Smooth muscle cell of the brain vasculature (primary cell): ENCODE measurements at regions not wholly inside any gene's neighbourhood (a gene's known extent, or its start where the extent isn't known, plus 50 kb on each side); places are given as distances from the start of the nearest gene placed in this dataset.

Experiments used
- DNase-seq: peaks from one replicate; pipeline ENCODE4 v3.0.0-alpha.2; 2012; ENCODE audit warnings: low read depth, low spot score

DNA sequence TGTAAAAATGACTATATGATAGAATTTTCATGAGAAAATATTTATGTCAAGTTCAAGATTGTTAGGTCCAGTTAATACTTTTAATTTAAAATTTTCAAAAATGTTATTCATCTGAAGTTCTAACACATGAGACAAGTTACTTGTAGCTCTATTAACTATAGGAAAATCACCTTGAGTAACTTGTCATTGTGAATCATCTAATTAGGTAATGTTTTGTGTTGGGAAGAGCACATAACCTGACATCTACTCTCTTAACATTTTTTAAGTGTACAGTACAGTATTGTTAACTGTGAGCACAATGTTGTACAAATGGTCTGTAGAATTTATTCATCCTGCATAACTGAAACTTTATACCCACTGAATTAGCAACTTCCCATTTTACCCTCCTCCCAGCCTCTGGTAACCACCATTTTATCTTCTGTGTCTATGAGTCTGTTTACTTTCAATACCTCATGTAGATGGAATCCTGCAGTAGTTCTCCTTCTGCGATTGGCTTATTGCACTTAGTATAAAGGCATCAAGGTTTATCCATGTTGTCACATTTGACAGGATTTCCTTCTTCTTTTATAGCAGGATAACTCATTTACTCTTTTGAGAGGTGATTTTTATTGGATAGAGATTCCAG lies 54.6 kb downstream of the ARL4A start:
- no peak for DNase-seq

DNA sequence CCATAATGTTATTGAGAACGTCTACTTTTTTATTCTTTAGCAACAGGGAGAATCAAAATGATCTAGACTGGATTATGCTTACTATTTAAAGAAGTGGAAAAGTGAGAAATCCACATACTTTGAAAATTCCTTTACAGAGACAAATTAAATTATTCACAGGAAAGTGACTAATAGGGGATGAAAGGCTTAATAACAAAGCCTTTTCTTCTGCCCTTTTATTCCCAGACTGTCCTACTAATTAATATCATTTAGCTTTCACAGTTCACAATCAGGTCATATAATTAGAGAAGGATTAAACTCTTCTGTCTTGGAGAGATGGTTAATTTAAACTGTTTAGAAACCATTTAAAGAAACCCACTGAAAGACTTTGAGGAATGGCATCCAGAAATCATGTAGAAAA lies 58.8 kb downstream of the ARL4A start:
- DNase-seq: no peak

DNA sequence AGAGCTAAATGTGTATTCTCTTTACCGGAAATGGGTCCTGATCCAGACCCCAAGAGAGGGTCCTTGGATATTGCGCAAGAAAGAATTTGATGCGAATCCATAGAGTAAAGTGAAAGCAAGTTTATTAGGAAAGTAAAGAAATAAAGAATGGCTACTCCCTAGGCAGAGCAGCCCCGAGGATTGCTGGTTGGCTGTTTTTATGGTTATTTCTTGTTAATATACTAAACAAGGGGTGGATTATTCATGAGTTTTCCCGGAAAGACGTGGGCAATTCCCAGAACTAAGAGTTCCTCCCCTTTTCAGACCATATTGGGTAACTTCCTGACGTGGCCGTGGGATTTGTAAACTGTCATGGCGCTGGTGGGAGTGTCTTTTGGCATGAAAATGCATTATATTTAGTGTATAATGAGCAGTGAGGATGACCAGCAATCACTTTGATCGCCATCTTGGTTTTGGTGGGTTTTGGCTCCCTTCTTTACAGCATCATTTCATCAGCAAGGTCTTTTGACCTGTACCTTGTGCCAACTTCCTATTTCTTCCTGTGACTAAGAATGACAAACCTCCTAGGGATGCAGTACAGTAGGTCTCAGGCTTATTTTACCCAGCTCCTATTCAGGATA lies 60.4 kb downstream of the ARL4A start:
- DNase-seq: no peak

DNA sequence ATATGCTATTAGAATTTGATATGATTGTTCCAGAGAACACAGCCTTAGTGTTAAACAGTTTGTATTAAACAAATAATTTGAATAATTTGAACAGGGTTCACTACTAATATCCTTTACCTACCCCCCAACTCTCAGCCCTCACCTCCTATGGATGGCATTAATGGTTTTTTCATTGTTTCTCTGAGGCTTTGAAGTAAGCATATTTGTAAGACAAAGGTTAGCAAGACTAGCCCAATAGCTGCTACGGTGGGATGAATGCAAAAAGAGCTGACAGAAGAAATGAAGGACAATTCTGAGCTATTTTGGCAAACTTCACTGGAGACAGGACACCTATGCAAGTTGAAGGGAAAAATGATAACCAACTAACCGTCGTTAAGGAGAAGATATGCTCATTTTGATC lies 61.6 kb downstream of the ARL4A start:
- DNase-seq: no peak

DNA sequence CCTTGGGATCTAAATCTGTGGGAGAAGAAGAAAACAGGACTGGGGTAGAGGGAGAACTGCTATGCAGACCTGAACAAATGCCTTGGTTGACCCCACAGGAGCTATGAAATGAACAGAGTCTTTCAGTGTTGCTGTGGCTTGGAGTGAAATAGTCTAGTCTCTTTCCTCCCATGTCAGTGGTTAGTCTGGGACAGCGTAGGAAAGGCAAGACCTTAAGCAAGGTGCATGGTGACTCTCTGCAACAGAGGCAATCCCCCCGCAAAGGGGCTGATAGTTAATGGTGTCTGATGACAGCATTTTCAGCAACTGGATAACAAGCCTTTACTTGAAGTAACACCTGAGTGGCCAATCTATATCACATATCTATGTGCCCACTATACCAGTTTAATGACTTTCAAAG lies 62.3 kb downstream of the ARL4A start:
- no peak for DNase-seq

DNA sequence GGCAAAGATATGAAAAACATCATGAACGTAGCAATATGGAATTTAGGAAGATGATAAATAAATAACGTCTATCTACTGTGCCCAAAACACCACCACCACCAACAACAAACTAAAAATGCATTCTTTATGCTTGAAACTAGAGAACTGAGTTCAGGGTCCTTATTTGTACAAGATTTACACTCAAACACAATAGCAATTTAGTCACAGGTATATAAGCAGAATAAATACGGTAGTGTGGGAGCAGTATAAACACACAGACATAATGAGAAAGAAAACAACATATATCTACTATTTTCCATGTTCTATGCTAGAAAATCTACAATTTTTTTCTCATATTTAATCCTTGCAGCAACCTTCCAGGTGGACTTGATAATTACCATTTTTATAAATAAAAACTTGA lies 64.3 kb downstream of the ARL4A start:
- DNase-seq: no peak

DNA sequence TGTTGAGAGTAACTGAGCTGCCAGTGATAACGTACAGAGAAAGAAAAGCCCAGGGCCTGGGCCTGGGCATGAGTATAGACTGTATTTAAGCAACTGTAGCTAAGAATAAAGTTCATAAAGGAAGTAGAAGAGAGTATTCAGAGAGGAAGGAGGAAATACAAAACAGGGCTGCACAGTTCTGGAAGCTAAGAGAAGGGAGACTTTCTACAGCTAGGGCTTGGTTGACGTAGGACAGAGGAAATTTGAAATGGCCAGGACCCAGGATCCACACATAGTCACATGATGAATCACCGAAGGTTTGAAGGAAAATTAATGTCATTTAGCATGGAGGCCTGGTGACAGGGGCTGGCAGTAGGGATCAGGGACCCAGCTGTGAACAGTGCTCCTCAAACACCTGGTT lies 66.7 kb downstream of the ARL4A start:
- no peak for DNase-seq

DNA sequence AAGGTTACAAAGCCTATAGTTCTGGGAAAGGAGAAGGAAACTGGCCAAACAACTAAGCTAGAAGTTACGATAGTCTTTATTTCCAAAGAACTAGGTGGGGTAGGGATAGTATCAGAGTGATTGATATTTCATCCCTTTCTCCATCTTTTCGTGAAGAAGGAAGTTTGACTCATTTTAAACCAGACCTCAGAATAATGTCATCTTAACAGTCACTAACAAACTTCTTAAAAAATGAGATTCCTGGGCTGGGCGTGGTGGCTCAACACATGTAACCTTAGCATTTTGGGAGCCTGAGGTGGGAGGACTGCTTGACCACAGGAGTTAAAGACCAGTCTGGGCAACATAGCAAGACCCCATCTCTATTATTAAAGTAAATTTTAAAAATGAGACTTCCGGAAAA lies 69.4 kb downstream of the ARL4A start:
- no peak for DNase-seq

DNA sequence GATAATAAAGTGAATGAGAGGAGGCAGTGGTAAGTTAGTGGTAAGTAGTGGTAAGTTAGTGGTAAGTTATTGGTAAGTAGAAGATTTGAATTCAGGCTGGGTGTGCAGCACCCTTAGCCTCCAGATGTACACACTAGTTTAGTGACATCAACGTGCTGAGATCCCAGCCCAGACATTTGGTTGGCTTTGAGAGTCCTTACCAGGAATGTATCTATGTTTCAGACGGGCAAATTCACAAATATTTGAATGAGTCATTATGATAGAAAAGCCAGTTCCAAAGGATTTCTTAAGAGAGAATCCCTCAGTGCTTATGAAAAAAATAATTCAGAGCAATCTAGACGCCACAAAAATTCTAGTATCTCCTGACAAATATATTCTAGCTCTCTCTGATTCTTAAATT lies 70.0 kb downstream of the ARL4A start:
- DNase-seq: peak; percentile 13

DNA sequence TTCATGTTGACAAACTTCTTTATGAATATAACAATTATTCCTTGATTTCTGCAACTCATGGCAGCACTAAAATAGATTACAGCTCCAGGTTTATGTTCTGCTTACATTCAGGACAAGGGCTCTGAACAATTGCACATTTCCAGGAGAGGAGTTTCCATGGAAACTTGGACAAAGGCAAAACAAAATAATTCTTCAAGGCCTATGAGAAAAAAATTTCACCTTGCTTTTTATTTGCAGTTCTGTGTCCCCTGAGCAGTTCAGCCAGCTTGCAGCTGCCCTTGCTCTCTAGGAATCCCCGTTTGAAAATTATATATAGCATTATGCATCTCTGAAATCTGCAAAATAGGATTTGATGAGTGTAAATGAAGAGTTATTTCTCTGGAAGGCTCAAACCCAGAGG lies 71.7 kb downstream of the ARL4A start:
- DNase-seq: no peak

DNA sequence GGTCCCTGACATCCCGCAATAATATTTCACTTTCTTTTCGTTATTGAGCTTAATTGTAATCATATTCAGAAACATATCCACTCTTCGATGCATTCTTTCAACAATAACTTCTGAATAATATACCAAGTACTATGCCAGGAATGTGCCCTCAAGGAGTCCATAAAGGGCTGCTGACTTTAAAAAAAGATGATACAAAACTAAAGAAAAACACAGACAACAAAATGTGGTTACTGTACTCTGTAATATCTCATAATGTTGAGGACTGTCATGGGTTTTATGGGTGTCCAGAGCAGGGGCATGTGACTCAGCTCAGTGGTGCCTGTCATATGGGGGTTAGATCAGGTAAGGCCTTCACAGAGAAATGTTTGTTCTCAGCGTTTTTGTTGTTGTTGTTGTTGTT lies 73.7 kb downstream of the ARL4A start:
- no peak for DNase-seq

DNA sequence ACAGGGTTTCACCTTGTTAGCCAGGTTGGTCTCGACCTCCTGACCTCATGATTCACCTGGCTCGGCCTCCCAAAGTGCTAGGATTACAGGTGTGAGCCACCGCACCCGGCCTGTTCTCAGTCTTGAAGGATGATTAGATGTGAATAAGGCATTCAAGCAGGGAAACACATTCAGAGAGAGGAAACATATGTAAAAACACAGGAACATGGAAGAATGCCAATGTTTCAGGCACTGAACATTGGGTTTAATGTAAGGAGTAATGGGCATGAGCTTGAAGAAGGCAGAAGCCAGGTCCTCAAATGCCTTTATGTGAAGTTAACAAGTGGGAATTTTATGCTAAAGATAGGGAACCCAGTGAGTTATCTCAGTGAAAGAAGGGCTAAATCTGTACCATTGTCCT lies 74.3 kb downstream of the ARL4A start:
- DNase-seq: no peak

DNA sequence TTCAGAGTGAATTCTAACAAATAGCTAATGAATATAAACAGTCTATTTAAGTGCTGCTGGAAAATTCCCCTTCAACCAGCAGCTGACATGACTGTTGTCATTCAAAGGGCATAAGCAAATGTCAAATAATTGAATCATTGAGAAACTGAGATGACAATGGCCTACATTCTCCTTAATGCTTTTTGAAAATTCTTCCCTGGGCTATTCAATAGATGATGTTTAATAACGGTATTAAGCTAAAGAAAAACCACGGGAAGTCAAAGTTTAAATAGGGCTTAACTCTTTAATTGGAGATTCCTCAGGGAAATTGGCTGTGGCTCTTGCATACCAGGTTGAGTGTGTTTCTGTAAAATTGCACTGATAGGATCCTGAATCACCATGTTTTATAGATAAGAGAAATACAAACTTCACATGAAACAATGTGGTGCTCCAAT lies 77.0 kb downstream of the ARL4A start:
- no peak for DNase-seq

DNA sequence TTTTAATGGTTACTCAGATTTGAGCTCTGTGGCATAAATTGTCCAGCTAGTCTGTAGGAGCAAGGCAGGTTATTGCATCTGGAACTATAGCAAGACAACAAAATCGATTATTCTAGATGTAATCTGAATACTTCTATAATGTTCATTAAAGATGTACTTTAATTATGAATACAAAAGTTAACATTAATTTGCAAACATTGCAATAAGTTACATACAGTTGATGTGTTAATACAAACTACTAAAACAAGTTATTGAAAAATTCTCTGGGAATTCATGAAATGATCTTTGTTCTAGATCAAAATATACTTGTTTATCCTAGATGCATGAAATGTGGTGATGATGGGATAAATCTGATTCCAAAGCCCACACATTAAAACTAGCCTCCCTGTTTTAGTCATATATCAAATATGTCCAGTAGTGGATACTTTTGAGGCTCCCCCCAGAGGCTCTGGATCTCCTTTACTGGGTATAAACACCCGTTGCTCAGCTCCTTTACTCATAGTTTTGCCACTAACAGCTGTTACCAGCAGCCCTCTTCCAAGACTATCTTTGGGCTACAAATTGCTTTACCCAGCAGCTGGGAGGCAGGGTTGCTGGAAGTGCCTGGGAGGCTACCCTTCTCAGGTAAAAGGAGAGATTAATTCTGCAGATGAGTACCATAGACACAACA lies 78.1 kb downstream of the ARL4A start:
- no peak for DNase-seq

DNA sequence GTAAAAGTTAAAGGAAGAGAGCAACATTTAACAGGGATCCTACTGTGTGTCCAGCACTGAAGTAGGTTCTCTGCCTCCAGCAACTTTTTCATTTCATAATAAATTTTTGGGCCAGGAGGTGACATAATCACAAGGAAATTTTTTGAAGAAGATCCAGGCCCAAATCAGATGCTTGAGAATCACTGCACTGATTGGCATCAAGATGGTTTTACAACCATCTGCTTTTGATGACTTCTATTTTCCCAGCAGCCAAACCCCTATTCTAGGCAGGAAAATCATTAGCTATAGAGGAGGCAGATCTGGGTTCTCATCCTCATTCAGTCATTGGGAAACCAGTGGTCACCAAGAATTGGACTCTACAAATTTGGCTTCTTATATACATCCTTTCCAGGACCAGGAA lies 79.0 kb downstream of the ARL4A start:
- DNase-seq: no peak

DNA sequence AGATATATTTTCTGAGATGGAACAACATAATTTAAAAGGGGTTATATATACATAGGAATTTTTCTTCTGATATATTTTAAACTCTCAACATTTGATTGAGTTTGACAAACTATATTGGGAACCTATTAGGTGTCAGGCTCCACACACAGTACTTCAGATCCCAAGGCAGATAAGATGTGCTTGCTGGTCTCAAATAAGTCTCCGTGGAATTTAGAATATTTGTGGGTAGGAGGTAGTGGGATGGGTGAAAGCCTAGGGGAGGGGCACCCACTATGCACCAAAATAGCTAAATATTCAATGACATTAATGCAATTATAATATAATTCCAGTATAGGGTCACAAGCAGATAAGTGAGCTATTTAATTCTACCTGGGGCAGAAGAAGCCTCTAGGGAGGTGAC lies 81.5 kb downstream of the ARL4A start:
- DNase-seq: no peak

DNA sequence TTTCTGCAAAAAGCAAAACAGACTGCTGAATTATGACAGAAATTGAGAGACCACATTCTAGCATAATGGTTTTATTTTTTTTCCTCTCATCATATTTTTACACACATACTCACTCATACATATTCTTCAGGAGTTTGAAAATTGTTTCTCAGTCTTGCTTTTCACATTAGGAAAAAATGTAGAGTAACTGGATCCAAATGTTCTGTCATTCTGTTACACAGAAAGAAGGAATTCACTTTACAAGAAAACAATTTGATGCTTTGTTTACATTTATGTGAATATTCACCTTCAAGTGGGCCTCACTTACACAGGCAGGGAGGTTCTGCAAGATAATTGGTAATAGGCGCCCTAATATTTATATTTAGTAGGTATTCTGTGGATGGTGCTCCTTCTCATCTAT lies 82.0 kb downstream of the ARL4A start:
- no peak for DNase-seq

DNA sequence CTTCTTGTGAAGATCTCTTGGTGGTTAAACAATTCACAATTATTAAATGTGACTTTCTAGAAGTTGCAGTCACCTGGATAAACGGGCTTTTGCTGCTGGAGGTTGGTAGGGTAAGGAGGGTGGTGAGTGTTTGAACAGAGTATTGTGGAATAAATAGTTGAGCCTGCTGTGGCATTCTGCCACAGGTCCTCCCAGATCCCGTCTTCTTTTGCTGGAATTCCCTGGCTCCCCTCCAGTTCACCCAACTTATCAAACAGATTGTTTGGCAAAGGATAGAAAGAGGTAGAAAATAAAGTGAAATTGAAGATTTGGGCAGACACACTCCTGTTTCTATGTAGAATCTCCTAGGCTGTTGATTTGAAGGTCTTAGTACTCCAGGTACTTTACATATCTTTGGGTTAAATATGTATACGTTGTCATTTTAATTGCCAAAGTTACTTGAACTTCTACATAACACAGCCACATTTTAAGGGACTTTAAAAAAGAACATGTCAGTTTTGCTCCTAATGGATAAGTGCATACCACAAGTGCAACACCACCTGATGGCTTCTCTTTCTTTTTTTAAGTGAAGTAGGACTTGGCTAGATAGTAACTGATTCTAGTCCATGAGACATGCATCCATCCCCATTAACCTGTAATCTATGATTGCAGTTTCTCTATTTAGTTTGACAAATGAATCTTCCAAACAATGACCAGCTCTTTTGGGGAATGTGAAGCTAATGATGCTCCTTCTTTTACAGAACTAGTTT lies 83.0 kb downstream of the ARL4A start:
- DNase-seq: no peak

DNA sequence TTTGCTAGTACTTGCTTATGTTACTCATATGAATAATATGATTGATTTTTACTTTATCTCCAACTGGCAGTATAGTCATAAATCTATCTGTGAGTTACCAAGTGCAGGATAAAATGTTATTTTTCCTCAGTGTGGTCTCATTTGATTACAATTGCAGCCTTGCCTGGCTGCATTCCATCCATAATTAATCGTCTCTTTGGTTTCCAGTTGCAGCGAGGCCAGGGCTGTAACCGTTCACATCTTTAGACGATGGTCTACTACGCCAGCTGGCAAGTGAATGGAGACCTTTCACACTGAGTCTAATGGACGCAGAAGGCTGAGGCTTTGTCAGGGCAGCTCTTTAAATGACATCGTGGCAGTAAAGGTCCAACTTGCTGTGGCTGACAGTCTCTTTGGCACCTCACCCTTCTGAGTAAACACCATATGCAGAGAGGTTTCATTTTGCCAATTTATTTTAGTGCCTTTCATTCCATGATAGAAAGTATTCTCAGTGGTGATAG lies 84.0 kb downstream of the ARL4A start:
- no peak for DNase-seq

DNA sequence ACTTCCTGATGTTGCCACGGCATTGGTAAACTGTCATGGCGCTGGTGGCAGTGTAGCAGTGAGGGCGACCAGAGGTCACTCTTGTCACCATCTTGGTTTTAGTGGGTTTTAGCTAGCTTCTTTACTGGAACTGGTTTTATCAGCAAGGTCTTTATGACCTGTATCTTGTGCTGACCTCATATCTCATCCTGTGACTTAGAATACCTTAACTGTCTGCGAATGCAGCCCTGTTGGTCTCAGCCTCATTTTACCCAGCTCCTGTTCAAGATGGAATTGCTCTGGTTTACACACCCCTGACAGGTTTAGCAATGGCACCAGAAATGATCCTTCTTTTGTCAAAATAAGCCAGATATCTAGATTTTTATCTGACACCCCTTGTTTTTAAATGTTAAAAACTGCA lies 85.3 kb downstream of the ARL4A start:
- no peak for DNase-seq

DNA sequence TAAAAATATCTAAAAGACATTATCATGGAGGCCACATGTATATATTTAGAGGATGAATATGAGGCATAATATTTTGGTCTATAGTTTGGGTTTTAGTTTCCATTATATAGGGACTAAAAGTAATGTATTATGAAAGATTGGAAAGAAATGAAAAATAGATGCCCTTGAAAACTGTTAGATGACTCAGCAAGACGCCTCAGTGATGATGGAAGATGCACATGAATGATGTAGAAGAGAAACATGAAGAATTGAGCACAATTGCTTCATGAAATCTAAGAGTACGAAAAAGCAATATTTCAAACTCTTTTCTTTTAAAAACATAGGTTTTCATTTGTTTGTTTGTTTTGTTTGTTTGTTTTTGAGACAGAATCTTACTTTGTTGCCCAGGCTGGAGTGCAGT lies 89.8 kb downstream of the ARL4A start:
- no peak for DNase-seq

DNA sequence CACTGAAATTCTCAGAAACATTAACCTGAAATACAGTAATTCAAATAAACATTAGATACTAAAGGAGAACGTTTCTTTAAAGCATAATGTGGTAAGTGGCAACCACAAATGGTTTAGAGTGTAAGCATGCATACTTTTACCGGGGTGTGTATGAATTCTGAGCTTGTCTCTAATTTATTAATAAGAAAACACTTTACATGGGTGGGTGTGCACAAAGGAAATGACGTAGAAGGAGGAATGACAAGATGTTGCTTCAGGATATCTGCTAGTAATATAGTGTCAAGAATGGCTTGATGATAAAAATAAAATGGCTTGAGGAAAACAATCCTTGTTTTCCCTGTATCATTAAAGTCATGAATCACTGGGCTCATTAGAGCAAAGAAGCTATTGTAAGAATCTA lies 92.5 kb downstream of the ARL4A start:
- no peak for DNase-seq
